H9 (cell line): ENCODE measurements at regions not wholly inside any gene's neighbourhood (a gene's known extent, or its start where the extent isn't known, plus 50 kb on each side); places are given as distances from the start of the nearest gene placed in this dataset.

ENCODE experiments used
- DNase-seq: peaks from one replicate; pipeline ENCODE4 v3.0.0-alpha.2; 2017
- H2AFZ ChIP-seq: one replicate; pipeline ENCODE4 v1.6.1; 2013; ENCODE audit warnings: mild to moderate bottlenecking, low read length, control low read depth, moderate library complexity
- H2AK5ac ChIP-seq: 2 replicates; pipeline ENCODE4 v1.6.1; 2013; ENCODE audit warnings: low read length, control low read depth, mixed read lengths; ENCODE audit not compliant: insufficient read length
- H2BK120ac ChIP-seq: one replicate; pipeline ENCODE4 v1.6.1; 2013; ENCODE audit warnings: low read depth, mild to moderate bottlenecking, low read length, control low read depth, inconsistent platforms; ENCODE audit not compliant: poor library complexity, severe bottlenecking
- H2BK12ac ChIP-seq: 2 replicates; pipeline ENCODE4 v1.6.1; 2013; ENCODE audit warnings: low read length, control low read depth, mixed read lengths, low read depth; ENCODE audit not compliant: insufficient read length
- H2BK15ac ChIP-seq: 2 replicates; pipeline ENCODE4 v1.6.1; 2013; ENCODE audit warnings: low read depth, low read length, control low read depth
- H2BK20ac ChIP-seq: one replicate; pipeline ENCODE4 v1.6.1; 2013; ENCODE audit warnings: low read depth, mild to moderate bottlenecking, low read length, control low read depth, inconsistent platforms; ENCODE audit not compliant: poor library complexity, severe bottlenecking
- H2BK5ac ChIP-seq: 2 replicates; pipeline ENCODE4 v1.6.1; 2013; ENCODE audit warnings: low read length, control low read depth, mixed read lengths; ENCODE audit not compliant: insufficient read length
- H3K14ac ChIP-seq: 2 replicates; pipeline ENCODE4 v1.6.1; 2013; ENCODE audit warnings: low read length, control low read depth; ENCODE audit not compliant: insufficient read depth
- H3K18ac ChIP-seq: 2 replicates; pipeline ENCODE4 v1.6.1; 2013; ENCODE audit warnings: low read depth, mild to moderate bottlenecking, mixed read lengths, low read length, control low read depth; ENCODE audit not compliant: insufficient read length
- H3K23ac ChIP-seq: 2 replicates; pipeline ENCODE4 v1.6.1; 2013; ENCODE audit warnings: low read length, control low read depth, mixed read lengths, low read depth; ENCODE audit not compliant: insufficient read length
- H3K23me2 ChIP-seq: 2 replicates; pipeline ENCODE4 v1.6.1; 2013; ENCODE audit warnings: low read depth, mild to moderate bottlenecking, mixed read lengths, low read length, control low read depth; ENCODE audit not compliant: insufficient read length, poor library complexity, severe bottlenecking
- H3K27ac ChIP-seq: 2 replicates; pipeline ENCODE4 v1.5.1; 2013; ENCODE audit warnings: low read length, control low read depth, mixed read lengths, low read depth; ENCODE audit not compliant: insufficient read length
- H3K27me3 ChIP-seq: 2 replicates; pipeline ENCODE4 v1.6.1; 2013; ENCODE audit warnings: low read length, control low read depth, inconsistent platforms; ENCODE audit not compliant: insufficient read depth
- H3K4ac ChIP-seq: 2 replicates; pipeline ENCODE4 v1.6.1; 2013; ENCODE audit warnings: low read depth, mild to moderate bottlenecking, control low read depth, inconsistent platforms, low read length, moderate library complexity
- H3K4me1 ChIP-seq: 2 replicates; pipeline ENCODE4 v1.6.1; 2013; ENCODE audit warnings: low read length, control low read depth, inconsistent platforms; ENCODE audit not compliant: insufficient read depth
- H3K4me2 ChIP-seq: 2 replicates; pipeline ENCODE4 v1.6.1; 2013; ENCODE audit warnings: low read length, control low read depth, mixed read lengths; ENCODE audit not compliant: insufficient read length, insufficient read depth
- H3K56ac ChIP-seq: 2 replicates; pipeline ENCODE4 v1.6.1; 2013; ENCODE audit warnings: low read depth, mild to moderate bottlenecking, mixed read lengths, low read length, control low read depth; ENCODE audit not compliant: insufficient read length
- H3K79me1 ChIP-seq: 2 replicates; pipeline ENCODE4 v1.6.1; 2013; ENCODE audit warnings: low read depth, mild to moderate bottlenecking, moderate library complexity, low read length, control low read depth, inconsistent platforms; ENCODE audit not compliant: insufficient read depth, poor library complexity, severe bottlenecking
- H3K79me2 ChIP-seq: 2 replicates; pipeline ENCODE4 v1.6.1; 2013; ENCODE audit warnings: low read length, control low read depth, inconsistent platforms; ENCODE audit not compliant: insufficient read depth
- H3K9ac ChIP-seq: 2 replicates; pipeline ENCODE4 v1.6.1; 2013; ENCODE audit warnings: low read length, control low read depth, mixed read lengths; ENCODE audit not compliant: insufficient read length; ENCODE audit errors: extremely low read depth
- H3K9me3 ChIP-seq: one replicate; pipeline ENCODE4 v1.6.1; 2013; ENCODE audit warnings: low read depth, low read length, inconsistent platforms; ENCODE audit not compliant: control insufficient read depth
- H3T11ph ChIP-seq: one replicate; pipeline ENCODE4 v1.6.1; 2013; ENCODE audit warnings: mild to moderate bottlenecking, low read length, control low read depth, inconsistent platforms
- H4K20me1 ChIP-seq: one replicate; pipeline ENCODE4 v1.6.1; 2013; ENCODE audit not compliant: control insufficient read depth, insufficient read length, insufficient read depth
- H4K5ac ChIP-seq: 2 replicates; pipeline ENCODE4 v1.6.1; 2013; ENCODE audit warnings: low read depth, mild to moderate bottlenecking, mixed read lengths, low read length, control low read depth; ENCODE audit not compliant: insufficient read length
- H4K8ac ChIP-seq: replicated peaks from 2 replicates; pipeline ENCODE4 v1.6.1; 2013; ENCODE audit warnings: low read length, control low read depth, mixed read lengths, low read depth; ENCODE audit not compliant: insufficient read length
- H4K91ac ChIP-seq: 2 replicates; pipeline ENCODE4 v1.6.1; 2013; ENCODE audit warnings: low read depth, mild to moderate bottlenecking, moderate library complexity, mixed read lengths, low read length, control low read depth; ENCODE audit not compliant: insufficient read length
- H3K27ac Mint-ChIP-seq, 3 experiments: 2 replicates in 2 of 3; 3 replicates in 1 of 3; pipeline ENCODE4 v1.8.0; 2020 to 2021; ENCODE audit warnings: mixed read lengths in 3 of 3, mild to moderate bottlenecking in 1 of 3, moderate library complexity in 1 of 3
- H3K27me3 Mint-ChIP-seq: 2 replicates; pipeline ENCODE4 v1.8.0; 2021; ENCODE audit warnings: low read depth, mild to moderate bottlenecking, moderate library complexity, mixed read lengths
- H3K36me3 Mint-ChIP-seq, 3 experiments: 2 replicates in 2 of 3; 3 replicates in 1 of 3; pipeline ENCODE4 v1.8.0; 2020 to 2021; ENCODE audit warnings: low read depth in 3 of 3, mixed read lengths in 3 of 3; ENCODE audit not compliant: insufficient read depth in 1 of 3
- H3K4me1 Mint-ChIP-seq, 2 experiments: 2 replicates each; pipeline ENCODE4 v1.8.0; 2020; ENCODE audit warnings: mixed read lengths in 2 of 2
- H3K4me3 Mint-ChIP-seq, 2 experiments: 2 replicates in 1 of 2; 3 replicates in 1 of 2; pipeline ENCODE4 v1.8.0; 2020 to 2021; ENCODE audit warnings: mild to moderate bottlenecking in 2 of 2, mixed read lengths in 2 of 2, moderate library complexity in 1 of 2
- H3K9me3 Mint-ChIP-seq, 2 experiments: 2 replicates in 1 of 2; 3 replicates in 1 of 2; pipeline ENCODE4 v1.8.0; 2020; ENCODE audit warnings: mild to moderate bottlenecking in 2 of 2, mixed read lengths in 2 of 2, moderate library complexity in 1 of 2
- WGBS: extraction: QIAGEN DNeasy Blood & Tissue Kit; methylation state at CpG from one replicate; pipeline ENCODE4 v1.1.7; 2013; ENCODE audit warnings: missing lambda C conversion rate, low lambda C conversion rate, mixed read lengths; ENCODE audit not compliant: insufficient read length; ENCODE audit errors: extremely low coverage; 5-methylcytosine and 5-hydroxymethylcytosine counted together
- TF ChIP-seq, protein P1 (sequence below): fragments of 200-600 bp; sonication (generic); conservative IDR thresholded peaks from 3 replicates; pipeline ENCODE4 v1.8.0; 2021; ENCODE audit warnings: antibody characterized with exemption, mild to moderate bottlenecking

GRCh38 chr4:137707626-137708025, 175.3 kb upstream of the PCDH18 start:
- Histone ChIP-seq H4K8ac (no peak overlapping the region), H2AFZ (no peak overlapping the region), H3K4ac (no peak overlapping the region), H3K79me1 (no peaks in the 10 kb centered on the region), H3K14ac (no peak overlapping the region), H3K79me2 (no peaks in the 10 kb centered on the region), H2BK5ac (no peak overlapping the region), H2BK120ac (no peak overlapping the region), H3K27me3 (no peaks in the 10 kb centered on the region), H4K20me1 (no peaks in the 10 kb centered on the region), H3K23me2 (no peaks in the 10 kb centered on the region), H3K56ac (no peak overlapping the region), H2BK15ac (no peak overlapping the region), H3K18ac (no peak overlapping the region), H3K27ac (no peak overlapping the region), H3K23ac (no peak overlapping the region), H4K91ac (no peak overlapping the region), H4K5ac (no peak overlapping the region), H2BK12ac (no peak overlapping the region), H2AK5ac (no peak overlapping the region), H3K4me1 (peaks cover 5% of the 10 kb centered on the region; the same call in 1 of the 2 replicates), H3K9me3 (no peaks in the 10 kb centered on the region), H3K4me2 (no peak overlapping the region), H2BK20ac (no peak overlapping the region), H3T11ph (no peak overlapping the region), H3K9ac (no peak overlapping the region)
- no peak for DNase-seq
- H3K9me3 Mint-ChIP-seq = peaks cover 0 to 6% of the 10 kb centered on the region in 2 experiments; a peak in 1 of 5 replicates
- TF ChIP-seq, protein P1, sequence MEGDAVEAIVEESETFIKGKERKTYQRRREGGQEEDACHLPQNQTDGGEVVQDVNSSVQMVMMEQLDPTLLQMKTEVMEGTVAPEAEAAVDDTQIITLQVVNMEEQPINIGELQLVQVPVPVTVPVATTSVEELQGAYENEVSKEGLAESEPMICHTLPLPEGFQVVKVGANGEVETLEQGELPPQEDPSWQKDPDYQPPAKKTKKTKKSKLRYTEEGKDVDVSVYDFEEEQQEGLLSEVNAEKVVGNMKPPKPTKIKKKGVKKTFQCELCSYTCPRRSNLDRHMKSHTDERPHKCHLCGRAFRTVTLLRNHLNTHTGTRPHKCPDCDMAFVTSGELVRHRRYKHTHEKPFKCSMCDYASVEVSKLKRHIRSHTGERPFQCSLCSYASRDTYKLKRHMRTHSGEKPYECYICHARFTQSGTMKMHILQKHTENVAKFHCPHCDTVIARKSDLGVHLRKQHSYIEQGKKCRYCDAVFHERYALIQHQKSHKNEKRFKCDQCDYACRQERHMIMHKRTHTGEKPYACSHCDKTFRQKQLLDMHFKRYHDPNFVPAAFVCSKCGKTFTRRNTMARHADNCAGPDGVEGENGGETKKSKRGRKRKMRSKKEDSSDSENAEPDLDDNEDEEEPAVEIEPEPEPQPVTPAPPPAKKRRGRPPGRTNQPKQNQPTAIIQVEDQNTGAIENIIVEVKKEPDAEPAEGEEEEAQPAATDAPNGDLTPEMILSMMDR = no peak
- H3K27ac Mint-ChIP-seq = no peak overlapping the region
- peaks cover 10 to 12% of the 10 kb centered on the region in 2 experiments for H3K4me1 Mint-ChIP-seq
- no CpG with 5 or more reads among the region's 2 CpGs for WGBS
- H3K27me3 Mint-ChIP-seq = no peaks in the 10 kb centered on the region
- no peak overlapping the region for H3K4me3 Mint-ChIP-seq
- H3K36me3 Mint-ChIP-seq = peaks cover 0 to 15% (median 3%) of the 10 kb centered on the region in 3 experiments; a peak in 4 of 7 replicates
